Panc1 (cell line): ENCODE measurements at regions not wholly inside any gene's neighbourhood (a gene's known extent, or its start where the extent isn't known, plus 50 kb on each side); places are given as distances from the start of the nearest gene placed in this dataset.

Source experiments
- ATAC-seq: fragments of 200-7000 bp; cut with Tn5 transposase; 2 replicates; pipeline ENCODE4 v1.9.1; 2020; ENCODE audit warnings: mild to moderate bottlenecking, moderate library complexity
- BruUV-seq: library from RNA; stranded (reverse); fragments of 400-500 nt; replicated peaks from 2 replicates; lab custom pipeline; 2021; lab: Mats Ljungman, UMichigan
- CTCF ChIA-PET: fragments of 300-600 bp; sonication (Branson Sonifier 250); formaldehyde crosslinking; loops from one replicate; lab custom pipeline; 2022; ENCODE audit warnings: antibody characterized with exemption; lab: Charles Lee
- POLR2A ChIA-PET: fragments of 300-600 bp; sonication (Branson Sonifier 250); formaldehyde crosslinking; loops from one replicate; lab custom pipeline; 2022; ENCODE audit warnings: antibody characterized with exemption; lab: Charles Lee
- DNase-seq: peaks from one replicate; pipeline ENCODE4 v3.0.0-alpha.2; 2010; ENCODE audit warnings: low read depth, low spot score
- H3K27ac ChIP-seq: 2 replicates; pipeline ENCODE4 v1.5.1; 2011; ENCODE audit warnings: mild to moderate bottlenecking, low read length, inconsistent platforms
- H3K27me3 ChIP-seq: fragments of 200-500 bp; sonication (Bioruptor generic); 2 replicates; pipeline ENCODE4 v1.6.0; 2014; ENCODE audit warnings: low read length, inconsistent platforms; ENCODE audit not compliant: control insufficient read depth, insufficient read depth
- H3K36me3 ChIP-seq: fragments of 200-500 bp; sonication (Bioruptor generic); 2 replicates; pipeline ENCODE4 v1.5.1; 2014; ENCODE audit warnings: inconsistent platforms, mild to moderate bottlenecking, low read length, moderate library complexity; ENCODE audit not compliant: control insufficient read depth, insufficient read depth
- H3K4me1 ChIP-seq: 2 replicates; pipeline ENCODE4 v1.5.1; 2011; ENCODE audit warnings: inconsistent platforms, mild to moderate bottlenecking, low read length, moderate library complexity; ENCODE audit not compliant: control insufficient read depth, insufficient read depth
- H3K4me3 ChIP-seq, 2 experiments: 2 replicates each; pipeline ENCODE4 v1.5.1; 2011 to 2012; ENCODE audit warnings: low read depth in 2 of 2, low read length in 2 of 2, mild to moderate bottlenecking in 2 of 2, inconsistent platforms in 1 of 2, moderate library complexity in 1 of 2
- H3K9me3 ChIP-seq: fragments of 200-500 bp; sonication (Bioruptor generic); 2 replicates; pipeline ENCODE4 v1.5.1; 2014; ENCODE audit warnings: low read depth, mild to moderate bottlenecking, inconsistent platforms, low read length, moderate library complexity; ENCODE audit not compliant: control insufficient read depth, insufficient read depth
- POLR2AphosphoS5 ChIP-seq: IDR thresholded peaks from 2 replicates; pipeline ENCODE4 v1.6.1; 2012; ENCODE audit warnings: mild to moderate bottlenecking, low read depth, low read length, moderate library complexity
- REST ChIP-seq, 2 experiments: IDR thresholded peaks; 2 replicates each; pipeline ENCODE4 v1.6.1; 2011 to 2012; ENCODE audit warnings: low read depth in 2 of 2, control low read depth in 1 of 2, low read length in 1 of 2, mild to moderate bottlenecking in 1 of 2, moderate library complexity in 1 of 2; ENCODE audit not compliant: insufficient read depth in 1 of 2
- SIN3A ChIP-seq: IDR thresholded peaks from 2 replicates; pipeline ENCODE4 v1.6.1; 2012; ENCODE audit warnings: low read depth, mild to moderate bottlenecking, low read length, moderate library complexity, borderline replicate concordance; ENCODE audit not compliant: insufficient read depth
- TCF7L2 ChIP-seq: IDR thresholded peaks from 2 replicates; pipeline ENCODE4 v1.6.1; 2011; ENCODE audit warnings: mild to moderate bottlenecking, low read depth, low read length, inconsistent platforms
- in situ Hi-C: cut with HindIII; loops from 2 replicates; pipeline ENCODE4 v1.10.0; 2016; ENCODE audit warnings: low sequenced_read_pairs, low pct_unique_long_range_greater_than_20kb
- intact Hi-C: fragments of 100-400 bp; cut with micrococcal nuclease; formaldehyde crosslinking; loops from one replicate; pipeline ENCODE4 v1.10.0; 2022; ENCODE audit not compliant: unreplicated experiment
- TF ChIP-seq, protein P1 (sequence below): fragments of 450-650 bp; IDR thresholded peaks from 2 replicates; pipeline ENCODE4 v1.5.1; 2017; ENCODE audit warnings: mild to moderate bottlenecking

DNA sequence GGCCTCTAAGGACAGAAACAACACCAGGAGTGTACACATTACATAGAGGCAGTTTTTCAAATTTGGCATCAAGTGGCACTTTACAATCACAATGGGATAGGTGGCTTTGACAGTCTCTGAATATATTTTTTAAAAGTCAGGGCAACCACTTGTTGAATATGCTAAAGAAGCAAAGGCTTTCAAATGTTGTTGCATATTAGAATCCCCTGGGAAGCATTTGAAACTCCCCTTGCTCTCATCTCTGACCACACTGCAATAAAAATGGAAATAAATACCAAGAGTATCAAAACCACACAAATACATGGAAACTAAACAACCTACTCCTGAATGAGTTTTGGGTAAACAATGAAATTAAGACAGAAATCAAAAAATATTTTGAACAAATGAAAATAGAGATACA lies 106.5 kb upstream of the RAB11FIP2 start:
- no peak for TF ChIP-seq SIN3A
- TF ChIP-seq, protein P1, sequence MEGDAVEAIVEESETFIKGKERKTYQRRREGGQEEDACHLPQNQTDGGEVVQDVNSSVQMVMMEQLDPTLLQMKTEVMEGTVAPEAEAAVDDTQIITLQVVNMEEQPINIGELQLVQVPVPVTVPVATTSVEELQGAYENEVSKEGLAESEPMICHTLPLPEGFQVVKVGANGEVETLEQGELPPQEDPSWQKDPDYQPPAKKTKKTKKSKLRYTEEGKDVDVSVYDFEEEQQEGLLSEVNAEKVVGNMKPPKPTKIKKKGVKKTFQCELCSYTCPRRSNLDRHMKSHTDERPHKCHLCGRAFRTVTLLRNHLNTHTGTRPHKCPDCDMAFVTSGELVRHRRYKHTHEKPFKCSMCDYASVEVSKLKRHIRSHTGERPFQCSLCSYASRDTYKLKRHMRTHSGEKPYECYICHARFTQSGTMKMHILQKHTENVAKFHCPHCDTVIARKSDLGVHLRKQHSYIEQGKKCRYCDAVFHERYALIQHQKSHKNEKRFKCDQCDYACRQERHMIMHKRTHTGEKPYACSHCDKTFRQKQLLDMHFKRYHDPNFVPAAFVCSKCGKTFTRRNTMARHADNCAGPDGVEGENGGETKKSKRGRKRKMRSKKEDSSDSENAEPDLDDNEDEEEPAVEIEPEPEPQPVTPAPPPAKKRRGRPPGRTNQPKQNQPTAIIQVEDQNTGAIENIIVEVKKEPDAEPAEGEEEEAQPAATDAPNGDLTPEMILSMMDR = no peak
- no peak for TF ChIP-seq TCF7L2
- TF ChIP-seq POLR2AphosphoS5 = no peak
- TF ChIP-seq REST (IDR thresholded peaks at IDR 0.05; ENCODE audit: insufficient read depth in 1 of 2, low read depth in 2 of 2, low read length in 1 of 2) = no peak
- H3K27me3 ChIP-seq = no peaks in the 10 kb centered on the region
- ATAC-seq (no peak), DNase-seq (no peak)
- H3K36me3 ChIP-seq = no peaks in the 10 kb centered on the region
- POLR2A ChIA-PET = no interaction called here
- H3K4me3 ChIP-seq = no peak overlapping the region
- H3K27ac ChIP-seq = no peak overlapping the region
- in situ Hi-C loops (no loop called here), intact Hi-C loops (no loop called here)
- CTCF ChIA-PET = no interaction called here
- H3K4me1 ChIP-seq = no peaks in the 10 kb centered on the region
- BruUV-seq = no TSS peak
- no peaks in the 10 kb centered on the region for H3K9me3 ChIP-seq

DNA sequence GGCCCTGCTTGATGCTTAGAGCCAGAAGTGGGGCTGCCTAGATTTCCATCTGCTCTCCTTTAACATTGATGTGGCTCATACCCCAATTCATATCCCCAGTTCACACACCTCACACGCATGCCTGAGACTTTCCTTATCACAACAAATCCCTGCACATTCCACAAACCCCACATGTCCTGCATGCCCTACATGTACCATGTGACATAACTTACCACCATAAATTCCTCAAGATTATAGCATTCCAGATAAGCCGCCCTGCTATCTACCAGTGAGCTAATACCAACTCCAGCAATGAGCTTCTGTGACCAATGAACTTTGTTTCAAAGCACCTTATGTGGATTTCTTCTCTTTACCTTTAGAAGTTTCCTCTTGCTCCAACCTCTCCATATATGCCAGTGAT lies 104.7 kb upstream of the RAB11FIP2 start:
- ATAC-seq (no peak), DNase-seq (no peak)
- Histone ChIP-seq H3K27me3 (0 out of 2 replicates have a peak, but pooled peaks cover 3% of the 10 kb centered on the region), H3K27ac (no peak overlapping the region), H3K4me3 (no peak overlapping the region), H3K9me3 (no peaks in the 10 kb centered on the region), H3K4me1 (no peaks in the 10 kb centered on the region), H3K36me3 (no peaks in the 10 kb centered on the region)
- no peak for TF ChIP-seq TCF7L2
- no peak for TF ChIP-seq POLR2AphosphoS5
- no peak for TF ChIP-seq SIN3A
- TF ChIP-seq, protein P1 = no peak
- TF ChIP-seq REST (IDR thresholded peaks at IDR 0.05; ENCODE audit: insufficient read depth in 1 of 2, low read depth in 2 of 2, low read length in 1 of 2) = no peak
- in situ Hi-C loops = no loop called here
- intact Hi-C loops = no loop called here
- ChIA-PET POLR2A (no interaction called here), CTCF (no interaction called here)
- BruUV-seq = no TSS peak
